ENCODE measurements at regions not wholly inside any gene's neighbourhood (a gene's known extent, or its start where the extent isn't known, plus 50 kb on each side); places are given as distances from the start of the nearest gene placed in this dataset.

- DNase-seq (ENCODE audit: low spot score): no peak
These were observed 55.2 kb downstream of the FOS start for GRCh38 chr14:75333606-75334548.

DNA sequence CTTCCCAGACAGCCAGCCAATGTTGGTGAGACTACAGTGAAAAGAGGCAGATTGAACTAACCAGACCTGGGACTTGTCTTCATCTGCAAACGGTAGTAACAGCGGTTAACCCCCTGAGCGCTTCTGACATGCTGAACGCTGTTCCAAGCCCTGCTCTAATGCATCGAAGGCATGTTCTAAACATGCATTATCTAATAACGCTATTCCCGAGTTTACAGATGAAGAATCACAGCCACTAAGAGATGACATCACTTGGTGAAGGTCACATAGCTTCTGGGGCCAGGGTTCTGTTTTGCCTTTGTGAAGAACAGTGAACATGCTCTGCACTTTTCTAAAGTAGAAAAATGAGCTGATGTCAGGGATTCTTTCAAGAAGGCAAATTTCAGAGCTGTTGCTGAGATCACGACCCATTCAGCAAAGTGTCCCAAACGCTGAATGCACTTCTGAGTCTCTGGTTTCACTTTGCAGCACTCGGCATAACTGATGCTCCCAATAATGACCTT, 56.0 kb downstream of the FOS start:
- no peak for DNase-seq (ENCODE audit: low spot score)

DNA sequence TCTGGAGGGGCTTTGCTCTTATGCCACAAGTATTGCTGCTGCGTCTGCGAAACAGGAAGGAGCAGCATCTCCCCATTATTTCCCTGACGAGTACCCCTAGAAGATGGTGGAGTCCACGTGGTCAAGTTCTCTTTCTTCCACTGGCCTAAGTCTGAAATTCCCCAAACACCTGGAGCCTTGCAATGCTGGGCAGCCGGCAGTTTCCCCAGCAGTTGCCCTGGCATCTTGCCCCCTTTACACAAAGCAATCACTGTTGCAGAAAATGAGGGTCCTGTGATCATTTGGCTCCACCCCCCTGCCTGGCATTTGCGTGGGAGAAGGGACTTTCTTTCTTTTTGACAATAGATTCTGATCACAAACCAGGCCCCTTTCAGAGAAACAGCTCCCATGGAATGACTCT, 56.9 kb downstream of the FOS start:
- no peak for DNase-seq (ENCODE audit: low spot score)

GRCh38 chr14:75338398-75338797, 59.8 kb downstream of the FOS start:
- no peak for DNase-seq (ENCODE audit: low spot score)

- no peak for DNase-seq (ENCODE audit: low spot score)
These were observed 60.4 kb downstream of the FOS start for GRCh38 chr14:75339059-75339458.

GRCh38 chr14:75340921-75341320, 62.3 kb downstream of the FOS start:
- DNase-seq (ENCODE audit: low spot score): peak; percentile 83

- no peak for DNase-seq (ENCODE audit: low spot score)
These were observed 63.0 kb downstream of the FOS start for GRCh38 chr14:75341620-75342019.

DNA sequence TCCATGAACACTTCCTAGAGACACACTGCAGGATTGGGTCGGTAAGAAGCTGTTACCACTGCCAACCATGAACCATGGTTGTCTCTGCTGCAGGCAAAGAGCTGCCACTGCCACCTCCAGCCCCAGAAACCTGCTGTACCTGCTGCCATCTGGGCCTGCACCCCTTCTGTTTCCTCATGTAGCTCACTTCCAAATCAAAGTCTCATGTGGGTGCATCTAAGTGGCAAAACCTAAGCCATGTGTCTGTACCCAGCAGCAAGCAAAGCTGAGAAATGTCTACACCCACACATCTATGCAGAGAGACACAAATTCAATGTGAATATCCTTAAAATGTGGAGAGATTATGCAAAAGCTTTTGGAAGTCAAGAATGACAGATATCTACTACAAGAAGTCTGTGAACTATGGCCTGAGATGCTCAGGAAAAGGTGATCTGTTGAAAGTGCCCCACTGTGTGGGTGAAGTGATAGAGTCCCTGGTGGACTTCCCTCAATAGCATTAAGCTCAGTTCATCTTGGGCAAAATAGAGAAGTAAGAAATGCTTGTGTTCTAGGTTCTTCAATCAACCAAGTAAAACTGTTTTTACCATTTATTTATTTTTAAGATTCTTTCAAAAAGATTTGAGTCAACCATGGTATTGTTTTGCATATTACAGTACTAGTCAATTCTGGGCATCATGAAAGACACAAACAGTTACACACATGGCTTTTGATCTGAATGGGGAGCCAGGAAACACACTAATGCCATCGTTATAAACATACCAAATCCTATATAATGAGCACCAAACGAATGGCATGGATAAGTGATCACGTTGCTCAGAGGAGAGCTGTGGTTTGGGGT, 64.4 kb downstream of the FOS start:
- no peak for DNase-seq (ENCODE audit: low spot score)

DNA sequence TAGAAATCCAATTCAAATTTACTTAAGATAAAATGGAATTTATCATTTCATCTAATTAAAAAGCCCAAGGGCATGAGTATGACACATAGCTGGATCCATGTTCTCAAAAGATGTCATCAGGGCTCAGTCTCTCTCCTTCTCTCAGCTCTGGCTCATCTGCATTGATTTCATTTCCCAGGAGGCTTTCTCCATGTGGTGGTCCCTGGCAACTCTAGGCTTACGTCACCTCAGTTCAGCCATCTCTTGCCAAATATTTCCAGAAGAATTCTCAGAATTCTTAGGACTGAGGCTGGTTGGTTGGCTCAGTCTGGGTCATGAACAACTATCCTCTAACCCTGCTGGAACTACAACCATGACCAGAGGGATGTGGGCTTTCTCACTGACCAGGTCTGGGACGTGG, 65.3 kb downstream of the FOS start:
- DNase-seq (ENCODE audit: low spot score): no peak

GRCh38 chr14:75344411-75344810, 65.8 kb downstream of the FOS start:
- DNase-seq (ENCODE audit: low spot score): no peak

GRCh38 chr14:75350505-75351060, 72.0 kb downstream of the FOS start:
- DNase-seq (ENCODE audit: low spot score): no peak

DNA sequence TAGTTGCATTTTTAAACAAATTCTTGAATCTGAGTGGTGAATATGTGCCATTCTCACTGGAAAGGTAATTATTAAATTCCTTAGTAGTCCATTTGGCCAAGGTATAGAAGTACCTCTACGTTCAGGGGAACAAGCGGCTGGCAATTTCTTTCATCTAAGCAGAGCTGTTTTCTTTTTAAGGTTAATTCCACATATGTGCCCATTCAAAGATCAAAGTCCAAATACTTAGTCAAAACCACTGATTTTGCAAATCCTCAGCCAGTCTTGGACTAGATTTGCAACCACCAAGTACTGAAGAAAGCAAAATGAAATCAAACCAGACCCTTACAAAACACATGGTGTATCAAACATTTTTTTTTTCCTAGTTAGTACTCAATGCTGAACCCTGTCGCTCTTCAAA, 68.7 kb upstream of the JDP2 start:
- DNase-seq (ENCODE audit: low spot score): no peak

- no peak for DNase-seq (ENCODE audit: low spot score)
These were observed 66.8 kb upstream of the JDP2 start for GRCh38 chr14:75361041-75361440.

GRCh38 chr14:75361751-75362433, 65.9 kb upstream of the JDP2 start:
- DNase-seq (ENCODE audit: low spot score): no peak

- no peak for DNase-seq (ENCODE audit: low spot score)
These were observed 64.7 kb upstream of the JDP2 start for GRCh38 chr14:75363130-75363529.

DNA sequence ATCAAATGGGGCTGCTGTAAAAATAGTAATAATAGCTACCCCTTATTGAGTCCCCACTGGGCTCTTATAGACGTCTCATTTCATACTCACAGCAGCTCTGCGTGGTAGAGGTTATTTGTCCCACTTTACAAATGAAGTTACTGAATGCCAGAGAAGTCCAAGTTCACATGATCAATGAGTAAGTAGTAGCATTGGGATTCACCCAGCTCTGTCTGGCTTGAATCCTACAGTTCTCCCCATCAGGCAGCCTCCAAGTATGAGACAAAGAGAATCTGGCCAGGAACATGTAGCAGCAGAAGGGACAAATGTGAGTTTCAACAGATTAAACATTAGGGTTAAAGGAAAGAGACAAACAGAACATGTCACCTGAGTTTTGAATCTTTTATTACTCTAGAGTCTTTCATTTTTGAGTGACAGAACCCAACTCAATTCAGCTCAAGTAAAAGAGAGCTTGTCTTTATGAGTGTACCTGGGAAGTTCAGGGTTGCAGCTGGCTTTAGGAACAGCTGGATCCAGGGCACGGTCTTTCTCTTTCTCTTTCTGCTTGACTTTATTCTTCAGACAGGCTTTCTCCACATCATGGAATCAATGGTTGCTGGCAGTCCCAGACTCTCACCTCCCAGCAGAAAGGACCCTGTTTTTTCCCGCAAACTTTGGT, 64.1 kb upstream of the JDP2 start:
- no peak for DNase-seq (ENCODE audit: low spot score)

- no peak for DNase-seq (ENCODE audit: low spot score)
These were observed 62.7 kb upstream of the JDP2 start for GRCh38 chr14:75365116-75365515.

DNA sequence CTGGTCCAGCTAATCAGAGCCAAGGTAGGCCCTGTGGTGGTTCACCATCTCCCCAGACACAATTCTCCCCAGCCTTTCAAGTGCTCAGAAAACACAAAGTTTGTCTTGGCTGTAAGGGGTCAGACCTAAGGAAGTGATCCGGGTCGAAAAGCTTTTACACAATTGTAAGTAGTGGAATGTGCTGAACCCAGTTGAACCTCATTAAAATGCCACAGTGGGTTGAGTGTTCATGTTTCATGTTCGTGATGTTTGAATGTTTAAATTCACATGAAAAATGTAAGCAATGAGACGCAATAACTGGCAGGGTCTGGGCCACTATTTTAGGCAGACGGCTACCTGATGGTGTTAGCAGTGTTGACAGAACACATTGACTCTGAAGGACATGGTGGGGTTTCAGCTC, 60.9 kb upstream of the JDP2 start:
- DNase-seq (ENCODE audit: low spot score): no peak

DNA sequence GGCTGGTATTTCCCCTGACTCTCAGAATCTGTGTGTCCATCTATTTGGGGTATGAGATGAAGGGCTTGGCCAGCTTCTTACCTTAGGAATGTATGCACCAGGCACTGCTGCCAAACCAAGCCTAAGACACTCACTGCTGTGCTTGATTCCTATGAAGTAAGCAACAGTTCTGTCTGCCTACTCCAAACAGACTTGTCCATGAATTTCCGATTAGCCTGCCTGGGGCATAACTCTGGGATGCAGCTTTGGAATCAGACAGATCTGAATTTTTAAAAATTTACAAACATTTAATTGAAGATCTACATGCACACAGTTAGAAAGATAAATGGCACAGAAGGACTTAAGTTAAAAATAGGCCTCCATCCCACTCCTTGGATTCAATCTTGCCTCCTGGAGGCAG, 59.5 kb upstream of the JDP2 start:
- DNase-seq (ENCODE audit: low spot score): no peak

DNA sequence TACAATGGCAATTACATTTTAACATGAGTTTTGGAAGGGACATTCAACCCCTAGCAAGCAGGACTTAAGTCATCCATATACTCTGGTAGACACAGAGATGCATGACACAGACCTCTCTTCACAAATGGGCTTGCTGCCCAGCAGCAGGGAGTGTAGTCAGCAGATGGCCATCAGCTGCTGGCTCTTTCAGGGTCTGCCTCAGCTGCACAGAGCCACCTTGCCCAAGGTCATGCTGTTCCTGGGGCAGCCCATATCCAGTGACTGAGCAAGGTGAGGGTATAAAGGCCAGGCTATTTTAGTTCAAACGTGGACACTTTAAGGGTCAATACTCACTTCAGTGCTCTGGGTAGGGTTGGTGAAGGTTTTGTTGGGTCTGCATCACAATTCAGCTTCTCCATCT, 58.3 kb upstream of the JDP2 start:
- DNase-seq (ENCODE audit: low spot score): no peak
